CD4-positive, alpha-beta memory T cell (primary cell): ENCODE measurements at regions not wholly inside any gene's neighbourhood (a gene's known extent, or its start where the extent isn't known, plus 50 kb on each side); places are given as distances from the start of the nearest gene placed in this dataset.
A peak's percentile ranks its signal among the peaks of the same experiment; 100 is the strongest.
"Not testable (repeated sequence)": the region's sequence is repeated elsewhere in the genome, so short reads cannot be mapped to it uniquely, and the experiment has no call there.

ENCODE experiments used
- CTCF ChIA-PET: fragments of 350-600 bp; sonication (Branson Sonifier 250); formaldehyde crosslinking; loops from one replicate; lab custom pipeline; 2021; ENCODE audit warnings: inconsistent platforms; ENCODE audit not compliant: partially characterized antibody; lab: Charles Lee
- POLR2A ChIA-PET: fragments of 350-600 bp; sonication (Branson Sonifier 250); formaldehyde crosslinking; loops from one replicate; lab custom pipeline; 2021; ENCODE audit not compliant: partially characterized antibody; lab: Charles Lee
- DNase-seq, 5 donors: peaks; one replicate each; pipeline versions ENCODE4 v3.0.0 to v3.0.0-alpha.2; 2020 to 2022; ENCODE audit warnings: mixed read lengths in 1 of 5
- H3K27ac ChIP-seq: one replicate; pipeline ENCODE4 v1.7.0; 2013; ENCODE audit warnings: low read depth, low read length
- H3K27me3 ChIP-seq: 2 replicates; pipeline ENCODE4 v1.7.0; 2013; ENCODE audit warnings: mild to moderate bottlenecking, low read length, moderate library complexity; ENCODE audit not compliant: insufficient read depth
- H3K36me3 ChIP-seq: 2 replicates; pipeline ENCODE4 v1.7.0; 2013; ENCODE audit warnings: mild to moderate bottlenecking, low read length, moderate library complexity; ENCODE audit not compliant: insufficient read depth
- H3K4me1 ChIP-seq: 2 replicates; pipeline ENCODE4 v1.7.0; 2013; ENCODE audit warnings: mild to moderate bottlenecking, low read length, moderate library complexity; ENCODE audit not compliant: insufficient read depth
- H3K4me3 ChIP-seq, 2 donors: one replicate each; pipeline ENCODE4 v1.7.0; 2013; ENCODE audit warnings: low read length in 2 of 2, mild to moderate bottlenecking in 1 of 2
- H3K9me3 ChIP-seq, 2 donors: one replicate each; pipeline ENCODE4 v1.7.0; 2013; ENCODE audit warnings: low read length in 2 of 2, control low read depth in 1 of 2; ENCODE audit not compliant: control insufficient read depth in 1 of 2
- H3K27ac Mint-ChIP-seq, 7 donors: one replicate each; pipeline ENCODE4 v1.8.0; 2020 to 2021; ENCODE audit warnings: mixed read lengths in 7 of 7, mild to moderate bottlenecking in 6 of 7, inconsistent platforms in 3 of 7, moderate library complexity in 3 of 7
- H3K27me3 Mint-ChIP-seq, 2 donors: one replicate each; pipeline ENCODE4 v1.8.0; 2020 to 2021; ENCODE audit warnings: mixed read lengths in 2 of 2
- H3K36me3 Mint-ChIP-seq, 2 donors: one replicate each; pipeline ENCODE4 v1.8.0; 2020 to 2021; ENCODE audit warnings: mixed read lengths in 2 of 2, inconsistent platforms in 1 of 2, mild to moderate bottlenecking in 1 of 2
- H3K4me1 Mint-ChIP-seq, 4 donors: one replicate each; pipeline ENCODE4 v1.8.0; 2020 to 2021; ENCODE audit warnings: mixed read lengths in 4 of 4, mild to moderate bottlenecking in 1 of 4
- H3K4me3 Mint-ChIP-seq, 8 donors: one replicate each; pipeline ENCODE4 v1.8.0; 2020 to 2021; ENCODE audit warnings: mixed read lengths in 8 of 8, mild to moderate bottlenecking in 7 of 8, moderate library complexity in 6 of 8, inconsistent platforms in 3 of 8
- H3K9me3 Mint-ChIP-seq, 8 donors: one replicate each; pipeline ENCODE4 v1.8.0; 2020 to 2021; ENCODE audit warnings: mixed read lengths in 8 of 8, mild to moderate bottlenecking in 5 of 8, inconsistent platforms in 3 of 8, moderate library complexity in 1 of 8
- intact Hi-C: fragments of 100-400 bp; cut with micrococcal nuclease; formaldehyde crosslinking; loops from one replicate; pipeline ENCODE4 v1.15.1; 2023

GRCh38 chr10:6840201-6840691, 260.2 kb upstream of the PRKCQ start:
- no peaks in the 10 kb centered on the region for H3K27me3 ChIP-seq
- H3K36me3 Mint-ChIP-seq = no peaks in the 10 kb centered on the region
- H3K4me1 Mint-ChIP-seq = peaks cover 0 to 2% (median 0%) of the 10 kb centered on the region in 4 donors
- H3K9me3 ChIP-seq = no peaks in the 10 kb centered on the region
- DNase-seq = no peak
- no peak overlapping the region for H3K27ac Mint-ChIP-seq
- no peak overlapping the region for H3K4me3 Mint-ChIP-seq
- H3K4me1 ChIP-seq = no peaks in the 10 kb centered on the region
- no peaks in the 10 kb centered on the region for H3K9me3 Mint-ChIP-seq
- H3K27ac ChIP-seq = no peak overlapping the region
- ChIA-PET POLR2A (no interaction called here), CTCF (no interaction called here)
- no peaks in the 10 kb centered on the region for H3K36me3 ChIP-seq
- intact Hi-C loops = loop anchor here (5.0 kb wide), 1 partner anchor 577 kb away; no protein-coding TSS in a partner anchor
- no peak overlapping the region for H3K4me3 ChIP-seq
- peaks cover 5% of the 10 kb centered on the region in 2 donors for H3K27me3 Mint-ChIP-seq

- intact Hi-C loops = no loop called here
- Histone ChIP-seq H3K27me3 (no peaks in the 10 kb centered on the region), H3K4me1 (no peaks in the 10 kb centered on the region), H3K27ac (no peak overlapping the region), H3K9me3 (no peaks in the 10 kb centered on the region), H3K4me3 (no peak overlapping the region), H3K36me3 (no peaks in the 10 kb centered on the region)
- H3K27me3 Mint-ChIP-seq = peaks cover 2 to 5% of the 10 kb centered on the region in 2 donors
- ChIA-PET POLR2A (no interaction called here), CTCF (interaction anchor here (1.4 kb wide), 1 partner anchor 581 kb away, joined by 3 read pairs; no protein-coding TSS in a partner anchor)
- peak in 1 of 5 donors; percentile 4 for DNase-seq
- H3K9me3 Mint-ChIP-seq = no peaks in the 10 kb centered on the region
- H3K4me1 Mint-ChIP-seq = no peaks in the 10 kb centered on the region
- no peak overlapping the region for H3K27ac Mint-ChIP-seq
- H3K4me3 Mint-ChIP-seq = no peak overlapping the region
- no peaks in the 10 kb centered on the region for H3K36me3 Mint-ChIP-seq
Observed at GRCh38 chr10:6838118-6838517, 258.0 kb upstream of the PRKCQ start.

- no peaks in the 10 kb centered on the region for H3K9me3 Mint-ChIP-seq
- no peaks in the 10 kb centered on the region for H3K36me3 Mint-ChIP-seq
- H3K27ac Mint-ChIP-seq = peak overlapping the region in 1 of 7 donors; percentile 53
- no peaks in the 10 kb centered on the region for H3K27me3 ChIP-seq
- no peaks in the 10 kb centered on the region for H3K9me3 ChIP-seq
- no peaks in the 10 kb centered on the region for H3K4me1 Mint-ChIP-seq
- DNase-seq = no peak
- intact Hi-C loops = no loop called here
- H3K4me3 ChIP-seq = no peak overlapping the region
- H3K4me3 Mint-ChIP-seq = no peak overlapping the region
- peaks cover 2 to 10% of the 10 kb centered on the region in 2 donors for H3K27me3 Mint-ChIP-seq
- CTCF ChIA-PET = no interaction called here
- H3K4me1 ChIP-seq = no peaks in the 10 kb centered on the region
- POLR2A ChIA-PET = no interaction called here
- H3K27ac ChIP-seq = no peak overlapping the region
- no peaks in the 10 kb centered on the region for H3K36me3 ChIP-seq
Observed at GRCh38 chr10:6833458-6834011, 253.5 kb upstream of the PRKCQ start.

- H3K36me3 Mint-ChIP-seq, H3K4me1 Mint-ChIP-seq, H3K4me3 Mint-ChIP-seq, H3K9me3 ChIP-seq, CTCF ChIA-PET, H3K27ac Mint-ChIP-seq, H3K9me3 Mint-ChIP-seq, DNase-seq, H3K4me1 ChIP-seq, H3K27ac ChIP-seq, H3K27me3 ChIP-seq, intact Hi-C loops, POLR2A ChIA-PET, H3K4me3 ChIP-seq, H3K36me3 ChIP-seq: not testable (repeated sequence)
- H3K27me3 Mint-ChIP-seq = peaks cover 2 to 10% of the 10 kb centered on the region in 2 donors
Observed at GRCh38 chr10:6830981-6831380, 250.9 kb upstream of the PRKCQ start.

- CTCF ChIA-PET, H3K4me3 Mint-ChIP-seq, H3K27ac Mint-ChIP-seq: not testable (repeated sequence)
Observed at GRCh38 chr10:6824793-6825192, 244.7 kb upstream of the PRKCQ start.

GRCh38 chr10:6823770-6824169, 243.7 kb upstream of the PRKCQ start:
- CTCF ChIA-PET = no interaction called here
- H3K4me3 ChIP-seq = no peak overlapping the region
- H3K27ac Mint-ChIP-seq = no peak overlapping the region
- H3K36me3 Mint-ChIP-seq = no peaks in the 10 kb centered on the region
- POLR2A ChIA-PET = no interaction called here
- H3K9me3 ChIP-seq = no peaks in the 10 kb centered on the region
- DNase-seq = no peak
- H3K9me3 Mint-ChIP-seq = no peaks in the 10 kb centered on the region
- intact Hi-C loops = no loop called here
- no peaks in the 10 kb centered on the region for H3K4me1 Mint-ChIP-seq
- no peak overlapping the region for H3K4me3 Mint-ChIP-seq
- no peaks in the 10 kb centered on the region for H3K27me3 ChIP-seq
- no peak overlapping the region for H3K27ac ChIP-seq
- peaks cover 8 to 11% of the 10 kb centered on the region in 2 donors for H3K27me3 Mint-ChIP-seq
- H3K4me1 ChIP-seq = no peaks in the 10 kb centered on the region
- no peaks in the 10 kb centered on the region for H3K36me3 ChIP-seq

More at GRCh38 chr10:6824793-6825192, 244.7 kb upstream of the PRKCQ start:
- intact Hi-C loops, H3K4me1 ChIP-seq, POLR2A ChIA-PET, H3K36me3 ChIP-seq, H3K9me3 Mint-ChIP-seq, H3K4me3 ChIP-seq, H3K27me3 ChIP-seq, H3K27me3 Mint-ChIP-seq, H3K9me3 ChIP-seq, H3K36me3 Mint-ChIP-seq, H3K4me1 Mint-ChIP-seq, H3K27ac ChIP-seq, DNase-seq: not testable (repeated sequence)

- DNase-seq = no peak
- H3K27me3 Mint-ChIP-seq = peaks cover 11 to 22% of the 10 kb centered on the region in 2 donors
- Histone ChIP-seq H3K27me3 (no peaks in the 10 kb centered on the region), H3K27ac (no peak overlapping the region), H3K9me3 (no peaks in the 10 kb centered on the region), H3K4me1 (no peaks in the 10 kb centered on the region), H3K36me3 (no peaks in the 10 kb centered on the region), H3K4me3 (no peak overlapping the region)
- intact Hi-C loops = no loop called here
- CTCF ChIA-PET = no interaction called here
- no peaks in the 10 kb centered on the region for H3K4me1 Mint-ChIP-seq
- POLR2A ChIA-PET = no interaction called here
- H3K27ac Mint-ChIP-seq = no peak overlapping the region
- H3K36me3 Mint-ChIP-seq = no peaks in the 10 kb centered on the region
- H3K4me3 Mint-ChIP-seq = no peak overlapping the region
- H3K9me3 Mint-ChIP-seq = no peaks in the 10 kb centered on the region
Observed at GRCh38 chr10:6819301-6819700, 239.2 kb upstream of the PRKCQ start.
